ENCODE measurements at regions not wholly inside any gene's neighbourhood (a gene's known extent, or its start where the extent isn't known, plus 50 kb on each side); places are given as distances from the start of the nearest gene placed in this dataset.
"Not testable (repeated sequence)": the region's sequence is repeated elsewhere in the genome, so short reads cannot be mapped to it uniquely, and the experiment has no call there.

GRCh38 chr20:12201289-12201991 lies 283.7 kb downstream of the BTBD3 start:
- DNase-seq (ENCODE audit: low read depth) = no peak

GRCh38 chr20:12203399-12203798 lies 285.7 kb downstream of the BTBD3 start:
- DNase-seq (ENCODE audit: low read depth) = no peak

- no peak for DNase-seq (ENCODE audit: low read depth)
Observed at GRCh38 chr20:12203981-12204380, 286.3 kb downstream of the BTBD3 start.

DNA sequence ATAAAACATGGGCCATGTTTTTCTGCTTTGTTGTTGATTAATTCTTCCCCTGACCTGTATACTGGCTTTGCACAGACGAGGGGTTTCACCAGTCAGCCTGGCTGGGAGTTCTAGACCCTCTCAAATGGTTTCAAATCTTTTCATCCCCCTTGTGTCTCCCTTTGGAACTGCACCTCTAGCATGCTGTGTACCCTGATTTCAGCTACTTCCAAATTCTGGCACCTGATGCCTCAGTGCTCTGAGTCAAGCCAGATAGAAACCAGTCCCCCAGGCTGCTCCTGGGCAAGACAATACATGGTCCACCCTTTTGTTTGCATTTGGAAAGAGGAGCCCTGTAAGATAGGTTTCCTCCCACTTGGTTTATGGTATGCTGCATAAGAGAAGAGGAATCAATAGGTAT lies 290.2 kb downstream of the BTBD3 start:
- DNase-seq (ENCODE audit: low read depth) = peak; percentile 4

DNA sequence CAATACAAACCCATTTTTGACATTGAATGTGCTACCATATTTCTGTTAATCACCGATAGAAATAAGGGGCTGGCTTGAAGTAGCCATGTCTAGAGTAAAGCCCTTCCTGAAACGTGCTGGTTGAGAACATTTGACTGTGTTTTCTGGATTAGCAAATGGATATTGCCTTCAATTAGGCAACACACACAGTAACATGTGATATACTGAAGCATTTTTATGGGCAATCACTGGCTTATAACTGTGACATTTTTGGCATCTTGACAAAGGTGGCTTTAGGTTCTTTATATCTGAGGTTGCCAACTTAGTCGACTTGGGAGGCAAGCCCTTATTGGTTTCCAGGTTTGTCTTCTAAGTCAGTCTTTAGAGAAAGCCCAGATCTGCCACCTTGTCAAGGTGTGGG lies 292.9 kb downstream of the BTBD3 start:
- DNase-seq (ENCODE audit: low read depth) = no peak

DNA sequence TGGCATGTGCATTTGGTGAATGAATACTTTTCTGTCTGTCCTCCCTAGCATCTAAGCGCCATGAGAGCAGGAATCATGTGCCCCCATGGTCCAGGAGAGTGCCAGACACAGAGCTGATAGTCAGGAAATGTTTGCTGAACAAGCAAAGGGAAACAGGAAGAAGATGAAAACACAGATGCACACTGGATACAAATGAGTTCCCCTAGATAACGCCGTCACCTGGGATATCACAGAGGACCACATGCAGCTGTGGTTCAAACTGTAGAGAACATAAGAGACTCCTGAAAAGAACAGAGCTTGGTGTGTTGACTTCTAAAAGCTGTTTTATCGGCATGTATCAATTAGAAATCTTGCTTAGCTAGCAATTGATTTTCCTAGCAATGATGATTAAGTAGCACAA lies 293.7 kb downstream of the BTBD3 start:
- DNase-seq (ENCODE audit: low read depth) = no peak

GRCh38 chr20:12217382-12217781 lies 299.7 kb downstream of the BTBD3 start:
- no peak for DNase-seq (ENCODE audit: low read depth)

GRCh38 chr20:12219798-12220197 lies 302.1 kb downstream of the BTBD3 start:
- DNase-seq (ENCODE audit: low read depth) = no peak

- no peak for DNase-seq (ENCODE audit: low read depth)
Observed at GRCh38 chr20:12223057-12223456, 305.4 kb downstream of the BTBD3 start.

DNA sequence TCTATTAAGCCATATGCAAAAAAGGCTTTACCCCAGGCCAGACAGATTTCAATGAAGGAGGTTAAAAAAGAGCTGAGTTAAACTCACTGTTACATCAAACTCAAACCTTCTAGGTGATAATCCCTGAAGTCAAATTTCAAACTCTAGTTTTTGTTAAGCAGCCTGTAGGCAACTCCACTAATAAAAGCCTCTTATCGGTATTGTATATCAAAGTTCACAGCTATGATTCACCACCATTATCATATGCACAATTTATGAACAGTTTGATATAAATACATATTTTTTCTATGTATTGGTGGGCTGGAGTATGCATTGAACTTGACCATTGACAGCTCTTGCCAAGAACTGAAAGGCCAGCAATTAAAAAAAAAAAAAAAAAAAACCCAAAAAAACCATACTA lies 308.2 kb downstream of the BTBD3 start:
- DNase-seq (ENCODE audit: low read depth) = no peak

DNA sequence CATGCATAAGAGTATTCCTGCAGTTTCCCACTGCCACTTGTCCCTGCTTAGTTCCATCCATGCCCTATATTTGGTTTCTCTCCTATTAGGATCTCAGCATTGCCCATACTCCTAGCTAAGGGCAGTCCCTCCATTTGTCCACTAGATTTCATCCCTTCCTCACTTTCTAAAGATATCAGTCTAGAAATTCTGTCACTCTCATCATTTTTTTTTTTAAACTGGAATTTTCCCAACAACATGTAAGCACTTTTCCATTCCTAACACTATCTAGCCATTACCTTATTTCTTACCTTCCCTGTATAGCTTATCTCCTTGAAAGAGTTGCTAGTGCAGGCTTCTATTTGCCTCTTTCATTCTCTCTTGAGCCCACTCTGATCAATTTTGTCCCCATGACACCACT lies 312.2 kb downstream of the BTBD3 start:
- DNase-seq (ENCODE audit: low read depth) = no peak

DNA sequence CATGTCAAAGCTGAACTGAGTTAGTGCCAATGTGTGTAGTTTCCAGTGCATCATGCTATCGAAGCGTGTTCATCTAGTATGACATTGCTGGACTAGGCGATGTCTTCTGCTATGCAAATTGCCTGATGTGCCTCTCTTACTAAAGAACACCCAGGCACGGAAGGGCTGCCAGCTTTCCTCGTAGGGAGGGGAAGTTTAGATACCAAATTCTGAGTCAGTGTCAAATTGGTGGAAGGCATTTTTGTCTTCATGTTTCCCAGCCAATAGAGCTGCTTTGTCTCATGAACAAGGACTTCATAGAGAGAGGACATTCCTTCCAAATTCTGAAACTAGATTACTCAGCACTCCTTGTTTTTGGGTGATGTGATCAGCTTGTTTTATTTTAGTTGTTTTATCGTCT lies 320.1 kb downstream of the BTBD3 start:
- DNase-seq (ENCODE audit: low read depth) = no peak

DNA sequence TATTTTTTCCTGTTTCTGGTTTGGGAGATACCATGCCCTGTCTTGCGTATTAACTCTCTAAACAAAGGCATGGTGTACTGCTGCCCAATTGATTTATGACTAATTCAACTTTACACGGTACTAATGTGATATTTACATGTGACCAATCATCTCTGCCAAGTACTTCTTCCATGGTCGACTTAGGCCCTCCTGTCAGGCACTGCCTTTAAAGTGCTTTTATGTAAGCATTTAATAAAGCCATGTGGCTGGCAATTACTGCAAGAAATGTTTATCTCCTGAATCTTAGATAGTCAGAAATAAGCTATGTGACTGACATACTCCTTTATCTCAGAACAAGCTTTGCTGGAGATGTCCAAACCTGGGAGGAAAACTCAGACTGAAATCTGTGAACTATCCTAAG lies 323.4 kb downstream of the BTBD3 start:
- DNase-seq (ENCODE audit: low read depth) = no peak

- no peak for DNase-seq (ENCODE audit: low read depth)
Observed at GRCh38 chr20:12243327-12243726, 325.6 kb downstream of the BTBD3 start.

DNA sequence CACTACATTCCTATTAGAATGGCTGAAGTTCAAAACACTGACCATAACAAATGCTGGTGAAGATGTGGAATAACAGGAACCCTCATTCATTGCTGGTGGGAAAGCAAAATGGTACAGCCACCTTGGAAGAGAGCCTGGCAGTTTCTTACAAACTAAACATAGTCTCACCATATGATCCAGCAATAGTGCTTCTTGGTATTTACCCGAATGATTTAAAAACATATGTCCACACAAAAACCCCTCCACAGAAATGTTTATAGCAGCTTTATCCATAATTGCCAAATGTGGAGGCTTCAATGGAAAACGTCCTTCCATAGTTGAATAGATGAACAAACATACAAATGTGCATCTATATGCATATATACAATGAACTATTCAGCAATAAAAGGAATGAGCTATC lies 330.8 kb downstream of the BTBD3 start:
- no peak for DNase-seq (ENCODE audit: low read depth)

GRCh38 chr20:12250661-12251060 lies 333.0 kb downstream of the BTBD3 start:
- not testable (repeated sequence) for DNase-seq (ENCODE audit: low read depth)

GRCh38 chr20:12252793-12253192 lies 335.1 kb downstream of the BTBD3 start:
- no peak for DNase-seq (ENCODE audit: low read depth)

DNA sequence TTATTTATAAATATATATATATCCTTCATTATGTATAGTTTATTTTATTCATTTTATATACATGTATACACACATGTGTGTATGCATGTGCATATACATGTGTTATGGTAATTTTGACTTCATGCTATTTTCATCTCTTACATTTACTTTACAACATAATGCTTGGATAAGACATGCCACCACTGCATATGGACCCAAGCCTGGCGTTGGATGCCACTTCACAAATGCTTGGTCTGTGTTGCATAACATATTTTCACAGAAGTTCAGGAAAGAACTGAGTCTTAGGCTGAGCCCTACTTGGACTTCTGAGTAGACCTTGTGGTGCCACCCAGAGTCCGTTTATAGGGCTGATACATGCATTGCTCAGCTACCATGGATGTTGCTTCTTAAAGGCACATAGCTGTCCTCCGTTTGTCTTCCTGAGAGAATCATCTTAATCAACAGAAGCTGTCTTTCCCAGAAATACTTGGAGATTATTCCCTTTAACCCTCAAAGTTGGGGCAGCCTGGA lies 337.8 kb downstream of the BTBD3 start:
- no peak for DNase-seq (ENCODE audit: low read depth)

- no peak for DNase-seq (ENCODE audit: low read depth)
Observed at GRCh38 chr20:12256806-12257205, 339.1 kb downstream of the BTBD3 start.

DNA sequence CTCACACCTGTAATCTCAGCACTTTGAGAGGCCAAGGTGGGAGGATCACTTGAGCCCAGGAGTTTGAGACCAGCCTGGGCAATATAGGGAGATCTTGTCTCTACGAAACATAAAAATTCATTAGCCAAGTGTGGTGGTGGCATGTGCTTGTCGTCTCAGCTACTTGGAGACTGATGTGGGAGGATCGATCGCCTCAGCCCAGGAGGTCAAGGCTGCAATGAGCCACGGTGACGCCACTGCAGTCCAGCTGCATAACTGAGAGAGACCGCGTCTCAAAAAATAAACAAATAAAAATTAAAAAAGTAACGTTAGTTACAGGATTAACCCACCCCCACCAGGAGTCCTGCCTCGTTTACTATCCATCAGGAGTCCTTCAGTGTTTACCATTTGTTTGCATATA lies 345.1 kb downstream of the BTBD3 start:
- DNase-seq (ENCODE audit: low read depth) = no peak

DNA sequence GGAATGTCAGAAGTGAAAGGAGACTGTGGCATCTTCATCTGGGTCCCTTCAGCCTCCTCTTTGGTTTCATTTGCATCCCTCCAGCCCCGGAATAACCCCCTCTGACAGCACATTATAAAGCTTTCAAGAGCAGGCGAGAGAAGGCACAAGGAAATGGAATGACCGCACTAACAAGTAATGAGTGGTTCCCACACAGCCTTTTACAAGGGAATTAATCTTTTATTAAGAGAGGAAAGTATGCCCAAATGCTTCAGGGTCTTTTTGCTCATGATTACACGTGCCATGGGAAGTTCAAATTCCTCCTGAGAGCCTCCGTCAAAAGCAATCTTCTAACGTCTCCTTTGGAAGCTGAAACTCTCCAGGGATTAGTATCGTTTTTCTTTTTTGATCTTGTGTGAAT lies 347.0 kb downstream of the BTBD3 start:
- DNase-seq (ENCODE audit: low read depth) = no peak

DNA sequence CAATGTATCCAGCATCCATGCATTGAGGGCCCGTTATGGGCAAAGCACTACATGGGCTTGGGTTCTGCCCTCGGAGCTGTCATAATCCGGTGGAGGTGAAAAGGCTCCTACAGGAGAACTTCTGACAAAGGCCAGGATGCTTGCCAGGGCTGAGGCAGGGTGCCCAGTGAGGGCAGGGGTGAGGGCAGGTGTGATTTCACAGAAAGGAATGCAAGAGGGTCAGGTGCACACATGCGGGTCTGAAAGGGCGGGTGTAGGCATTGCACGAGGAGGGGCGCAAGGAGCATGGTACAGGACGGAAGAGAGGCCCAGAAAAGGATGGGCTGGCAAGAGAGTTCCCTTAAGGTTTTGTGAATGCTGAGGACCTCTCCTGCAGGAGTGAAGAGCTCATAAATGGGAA lies 348.0 kb downstream of the BTBD3 start:
- DNase-seq (ENCODE audit: low read depth) = no peak

GRCh38 chr20:12269579-12269978 lies 351.9 kb downstream of the BTBD3 start:
- no peak for DNase-seq (ENCODE audit: low read depth)

GRCh38 chr20:12270863-12271262 lies 353.2 kb downstream of the BTBD3 start:
- no peak for DNase-seq (ENCODE audit: low read depth)
